ENCODE measurements at regions not wholly inside any gene's neighbourhood (a gene's known extent, or its start where the extent isn't known, plus 50 kb on each side); places are given as distances from the start of the nearest gene placed in this dataset.

DNA sequence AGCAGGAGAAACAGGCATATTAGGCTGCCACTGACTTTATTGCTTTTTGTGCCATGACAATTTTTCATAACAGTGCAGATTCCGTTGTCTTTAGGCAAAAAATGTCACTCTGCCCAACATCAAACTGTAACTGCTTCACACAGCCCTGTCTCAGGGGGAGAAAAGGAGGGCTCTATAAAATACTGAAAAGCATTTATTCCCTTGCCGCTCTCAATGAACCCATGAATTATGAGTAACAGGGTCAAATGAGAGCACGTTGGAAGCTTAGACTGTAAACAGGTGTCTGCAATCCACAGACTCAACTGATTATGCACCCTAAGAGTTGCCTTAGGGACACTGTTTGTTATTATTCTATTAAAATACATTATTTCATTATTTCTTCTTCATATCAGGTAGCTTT is 292.1 kb upstream of the FMN2 start:
- H3K27ac ChIP-seq (ENCODE audit: low read depth in 1 of 2, low read length in 2 of 2) = no peak overlapping the region
- no peaks in the 10 kb centered on the region for H3K36me3 ChIP-seq (ENCODE audit: insufficient read depth, low read length)
- ChIA-PET POLR2A (interaction anchor here (1.1 kb wide), 1 partner anchor 80 kb away, joined by 4 read pairs; no protein-coding TSS in a partner anchor), CTCF (no interaction called here)
- ATAC-seq (ENCODE audit: poor library complexity) (no peak), DNase-seq (no peak)
- Mint-ChIP-seq H3K9me3 (no peaks in the 10 kb centered on the region), H3K4me1 (ENCODE audit: low read depth) (peaks cover 5% of the 10 kb centered on the region), H3K27me3 (no peaks in the 10 kb centered on the region), H3K36me3 (ENCODE audit: low read depth) (no peaks in the 10 kb centered on the region), H3K4me3 (no peak overlapping the region), H3K27ac (no peak overlapping the region)
- intact Hi-C loops (cut with DNase I, micrococcal nuclease) = loop anchor here in 1 of 2 experiments (5.0 kb wide), 1 partner anchor 82 kb away; no protein-coding TSS in a partner anchor
- no peak overlapping the region for H3K4me3 ChIP-seq (ENCODE audit: low read length)
- no peaks in the 10 kb centered on the region for H3K9me3 ChIP-seq (ENCODE audit: control insufficient read depth in 1 of 2, insufficient read depth in 1 of 2, low read length in 2 of 2)
- no peaks in the 10 kb centered on the region for H3K4me1 ChIP-seq (ENCODE audit: insufficient read depth, low read length)
- H3K27me3 ChIP-seq (ENCODE audit: control insufficient read depth in 1 of 2, insufficient read depth in 2 of 2, low read length in 2 of 2) = no peaks in the 10 kb centered on the region
- TF ChIP-seq, protein P1, sequence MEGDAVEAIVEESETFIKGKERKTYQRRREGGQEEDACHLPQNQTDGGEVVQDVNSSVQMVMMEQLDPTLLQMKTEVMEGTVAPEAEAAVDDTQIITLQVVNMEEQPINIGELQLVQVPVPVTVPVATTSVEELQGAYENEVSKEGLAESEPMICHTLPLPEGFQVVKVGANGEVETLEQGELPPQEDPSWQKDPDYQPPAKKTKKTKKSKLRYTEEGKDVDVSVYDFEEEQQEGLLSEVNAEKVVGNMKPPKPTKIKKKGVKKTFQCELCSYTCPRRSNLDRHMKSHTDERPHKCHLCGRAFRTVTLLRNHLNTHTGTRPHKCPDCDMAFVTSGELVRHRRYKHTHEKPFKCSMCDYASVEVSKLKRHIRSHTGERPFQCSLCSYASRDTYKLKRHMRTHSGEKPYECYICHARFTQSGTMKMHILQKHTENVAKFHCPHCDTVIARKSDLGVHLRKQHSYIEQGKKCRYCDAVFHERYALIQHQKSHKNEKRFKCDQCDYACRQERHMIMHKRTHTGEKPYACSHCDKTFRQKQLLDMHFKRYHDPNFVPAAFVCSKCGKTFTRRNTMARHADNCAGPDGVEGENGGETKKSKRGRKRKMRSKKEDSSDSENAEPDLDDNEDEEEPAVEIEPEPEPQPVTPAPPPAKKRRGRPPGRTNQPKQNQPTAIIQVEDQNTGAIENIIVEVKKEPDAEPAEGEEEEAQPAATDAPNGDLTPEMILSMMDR (IDR thresholded peaks at IDR 0.05) = no peak

DNA sequence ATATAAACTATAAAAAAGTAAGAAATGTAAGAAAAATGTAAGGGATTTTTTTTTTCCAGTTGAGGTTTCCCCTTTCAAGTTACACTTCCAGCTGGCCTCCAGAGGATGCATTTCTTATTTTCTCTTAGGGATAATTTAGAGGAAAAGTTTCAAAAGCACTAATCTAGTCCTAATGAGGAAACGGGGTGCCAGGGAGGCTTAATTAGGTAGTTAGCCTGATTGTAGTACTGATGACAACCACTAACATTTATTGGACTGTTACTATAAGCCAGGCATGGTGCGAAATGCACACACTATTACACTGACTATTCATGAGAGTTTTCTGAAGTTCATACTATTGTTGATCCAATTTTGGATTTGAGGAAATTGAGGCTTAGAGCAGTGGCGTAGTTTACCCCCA is 290.8 kb upstream of the FMN2 start:
- no peak overlapping the region for H3K27ac ChIP-seq (ENCODE audit: low read depth in 1 of 2, low read length in 2 of 2)
- CTCF ChIA-PET = no interaction called here
- H3K4me3 ChIP-seq (ENCODE audit: low read length) = no peak overlapping the region
- Mint-ChIP-seq H3K27ac (no peak overlapping the region), H3K36me3 (ENCODE audit: low read depth) (no peaks in the 10 kb centered on the region), H3K4me1 (ENCODE audit: low read depth) (peaks cover 7% of the 10 kb centered on the region), H3K27me3 (no peaks in the 10 kb centered on the region), H3K9me3 (no peaks in the 10 kb centered on the region), H3K4me3 (no peak overlapping the region)
- DNase-seq (no peak), ATAC-seq (ENCODE audit: poor library complexity) (no peak)
- POLR2A ChIA-PET = no interaction called here
- H3K27me3 ChIP-seq (ENCODE audit: control insufficient read depth in 1 of 2, insufficient read depth in 2 of 2, low read length in 2 of 2) = no peaks in the 10 kb centered on the region
- no peaks in the 10 kb centered on the region for H3K4me1 ChIP-seq (ENCODE audit: insufficient read depth, low read length)
- no peaks in the 10 kb centered on the region for H3K36me3 ChIP-seq (ENCODE audit: insufficient read depth, low read length)
- intact Hi-C loops (cut with DNase I, micrococcal nuclease) = loop anchor here in 1 of 2 experiments (5.0 kb wide), 1 partner anchor 84 kb away; no protein-coding TSS in a partner anchor
- no peaks in the 10 kb centered on the region for H3K9me3 ChIP-seq (ENCODE audit: control insufficient read depth in 1 of 2, insufficient read depth in 1 of 2, low read length in 2 of 2)
- TF ChIP-seq, protein P1 (IDR thresholded peaks at IDR 0.05) = no peak

DNA sequence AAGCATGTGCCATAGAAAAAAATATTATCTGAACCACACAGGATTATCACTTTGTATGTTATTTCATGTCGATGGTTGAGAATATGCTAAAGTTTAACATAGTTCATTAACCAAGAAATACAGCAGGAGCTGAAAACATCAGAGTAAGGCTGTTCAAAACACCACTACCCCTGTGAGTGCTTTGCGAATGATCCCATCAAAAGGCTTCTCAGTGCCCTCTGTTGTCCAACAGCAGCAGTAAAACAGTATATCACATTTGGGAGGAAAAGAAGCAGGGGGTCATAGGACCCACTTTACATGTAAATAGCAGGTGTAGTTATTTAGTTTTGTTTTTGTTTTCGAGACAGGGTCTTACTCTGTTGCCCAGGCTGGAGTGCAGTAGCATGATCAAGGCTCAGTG is 289.4 kb upstream of the FMN2 start:
- H3K36me3 ChIP-seq (ENCODE audit: insufficient read depth, low read length) = no peaks in the 10 kb centered on the region
- DNase-seq (peak in 4 of 14 experiments; percentile 13 to 47 (median 38)), ATAC-seq (ENCODE audit: poor library complexity) (no peak)
- H3K27me3 Mint-ChIP-seq = no peaks in the 10 kb centered on the region
- no peak overlapping the region for H3K4me3 Mint-ChIP-seq
- H3K4me3 ChIP-seq (ENCODE audit: low read length) = no peak overlapping the region
- H3K27me3 ChIP-seq (ENCODE audit: control insufficient read depth in 1 of 2, insufficient read depth in 2 of 2, low read length in 2 of 2) = no peaks in the 10 kb centered on the region
- H3K9me3 Mint-ChIP-seq = no peaks in the 10 kb centered on the region
- H3K4me1 ChIP-seq (ENCODE audit: insufficient read depth, low read length) = no peaks in the 10 kb centered on the region
- peaks cover 13% of the 10 kb centered on the region for H3K4me1 Mint-ChIP-seq (ENCODE audit: low read depth)
- H3K27ac Mint-ChIP-seq = no peak overlapping the region
- intact Hi-C loops (cut with DNase I, micrococcal nuclease) = loop anchor here (1.0 to 5.0 kb wide), 3 partner anchors 85 to 395 kb away; no protein-coding TSS in a partner anchor
- ChIA-PET POLR2A (interaction anchor here (0.9 to 1.3 kb wide), 2 partner anchors 8 to 82 kb away, joined by 3 to 9 read pairs; no protein-coding TSS in a partner anchor), CTCF (no interaction called here)
- H3K36me3 Mint-ChIP-seq (ENCODE audit: low read depth) = no peaks in the 10 kb centered on the region
- TF ChIP-seq, protein P1 (IDR thresholded peaks at IDR 0.05) = peak; percentile 31
- H3K27ac ChIP-seq (ENCODE audit: low read depth in 1 of 2, low read length in 2 of 2) = no peak overlapping the region
- H3K9me3 ChIP-seq (ENCODE audit: control insufficient read depth in 1 of 2, insufficient read depth in 1 of 2, low read length in 2 of 2) = no peaks in the 10 kb centered on the region

Measured in CD4-positive, alpha-beta T cell (primary cell).